ENCODE measurements at regions not wholly inside any gene's neighbourhood (a gene's known extent, or its start where the extent isn't known, plus 50 kb on each side); places are given as distances from the start of the nearest gene placed in this dataset.

DNA sequence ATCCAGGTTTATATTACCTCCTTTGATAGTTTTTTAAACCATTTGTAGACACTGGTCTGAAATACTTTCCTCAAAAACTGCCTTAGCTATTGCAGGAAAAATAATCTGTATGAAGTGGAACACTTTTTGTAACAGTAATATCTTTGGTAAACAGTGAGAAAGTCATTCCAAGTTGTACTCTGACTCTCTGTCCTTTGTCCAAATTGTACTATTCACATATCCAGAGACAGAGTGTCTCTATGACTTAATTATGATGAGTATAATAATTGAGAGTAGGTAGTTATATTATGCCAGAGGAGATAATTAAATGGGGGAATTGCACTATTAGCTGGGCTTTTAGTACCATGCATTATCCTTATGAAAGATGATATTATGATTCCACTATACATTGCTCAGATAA lies 112.6 kb upstream of the LCORL start:
- no peak for DNase-seq (ENCODE audit: low read depth)
- Histone ChIP-seq H3K27me3 (ENCODE audit: control insufficient read depth, insufficient read depth, low read length) (no peaks in the 10 kb centered on the region), H3K36me3 (ENCODE audit: control insufficient read depth, insufficient read depth, low read length) (no peaks in the 10 kb centered on the region), H3K4me3 (ENCODE audit: low read depth, low read length) (no peak overlapping the region)
- TF ChIP-seq, protein P1, sequence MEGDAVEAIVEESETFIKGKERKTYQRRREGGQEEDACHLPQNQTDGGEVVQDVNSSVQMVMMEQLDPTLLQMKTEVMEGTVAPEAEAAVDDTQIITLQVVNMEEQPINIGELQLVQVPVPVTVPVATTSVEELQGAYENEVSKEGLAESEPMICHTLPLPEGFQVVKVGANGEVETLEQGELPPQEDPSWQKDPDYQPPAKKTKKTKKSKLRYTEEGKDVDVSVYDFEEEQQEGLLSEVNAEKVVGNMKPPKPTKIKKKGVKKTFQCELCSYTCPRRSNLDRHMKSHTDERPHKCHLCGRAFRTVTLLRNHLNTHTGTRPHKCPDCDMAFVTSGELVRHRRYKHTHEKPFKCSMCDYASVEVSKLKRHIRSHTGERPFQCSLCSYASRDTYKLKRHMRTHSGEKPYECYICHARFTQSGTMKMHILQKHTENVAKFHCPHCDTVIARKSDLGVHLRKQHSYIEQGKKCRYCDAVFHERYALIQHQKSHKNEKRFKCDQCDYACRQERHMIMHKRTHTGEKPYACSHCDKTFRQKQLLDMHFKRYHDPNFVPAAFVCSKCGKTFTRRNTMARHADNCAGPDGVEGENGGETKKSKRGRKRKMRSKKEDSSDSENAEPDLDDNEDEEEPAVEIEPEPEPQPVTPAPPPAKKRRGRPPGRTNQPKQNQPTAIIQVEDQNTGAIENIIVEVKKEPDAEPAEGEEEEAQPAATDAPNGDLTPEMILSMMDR (IDR thresholded peaks at IDR 0.05; ENCODE audit: insufficient read depth, low read length, poor library complexity, severe bottlenecking), result no peak

DNA sequence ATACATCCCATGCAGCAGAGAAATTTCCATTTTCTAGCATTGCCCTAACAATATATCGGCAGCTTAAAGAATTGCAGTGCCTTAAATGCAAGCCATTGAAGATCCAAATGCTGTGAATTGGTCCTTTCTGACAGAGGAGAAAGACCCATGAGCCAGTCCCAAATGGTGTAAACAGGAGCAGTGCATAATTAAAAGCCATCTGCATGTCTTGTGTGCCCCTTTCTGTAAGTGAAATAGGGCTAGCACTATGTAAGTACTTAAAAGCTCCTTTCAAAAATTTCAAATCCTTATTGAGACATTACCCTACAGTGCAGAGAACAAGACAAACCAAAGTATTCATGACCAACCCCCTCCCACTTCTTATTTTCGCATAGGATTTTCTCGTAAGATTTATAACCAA lies 108.7 kb upstream of the LCORL start:
- TF ChIP-seq, protein P1 (IDR thresholded peaks at IDR 0.05; ENCODE audit: insufficient read depth, low read length, poor library complexity, severe bottlenecking), result no peak

DNA sequence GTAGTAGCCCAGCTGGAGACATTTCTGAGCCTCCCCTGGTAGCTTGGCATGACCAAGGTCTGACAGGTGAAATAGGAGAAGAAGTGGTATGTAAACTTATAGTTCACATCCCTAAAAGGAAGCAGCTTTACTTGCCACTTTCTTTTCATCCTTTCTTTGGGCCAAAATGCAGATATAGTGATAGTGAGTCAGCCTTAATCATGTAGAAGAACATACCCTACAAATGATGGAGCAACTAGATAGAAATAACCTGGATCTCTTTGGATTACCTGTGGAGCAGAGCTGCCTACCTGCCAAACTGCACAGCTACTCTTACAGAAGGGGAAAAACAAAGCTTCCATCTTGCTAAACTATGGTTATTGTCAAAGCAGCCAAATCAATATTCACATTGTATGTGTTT lies 106.7 kb upstream of the LCORL start:
- TF ChIP-seq, protein P1 (IDR thresholded peaks at IDR 0.05; ENCODE audit: insufficient read depth, low read length, poor library complexity, severe bottlenecking), result no peak
- Histone ChIP-seq H3K36me3 (ENCODE audit: control insufficient read depth, insufficient read depth, low read length) (no peaks in the 10 kb centered on the region), H3K4me3 (ENCODE audit: low read depth, low read length) (no peak overlapping the region), H3K27me3 (ENCODE audit: control insufficient read depth, insufficient read depth, low read length) (no peaks in the 10 kb centered on the region)
- no peak for DNase-seq (ENCODE audit: low read depth)

More for the DNA sequence above, 108.7 kb upstream of the LCORL start:
- Histone ChIP-seq H3K36me3 (ENCODE audit: control insufficient read depth, insufficient read depth, low read length) (no peaks in the 10 kb centered on the region), H3K4me3 (ENCODE audit: low read depth, low read length) (no peak overlapping the region), H3K27me3 (ENCODE audit: control insufficient read depth, insufficient read depth, low read length) (no peaks in the 10 kb centered on the region)
- DNase-seq (ENCODE audit: low read depth), result no peak

DNA sequence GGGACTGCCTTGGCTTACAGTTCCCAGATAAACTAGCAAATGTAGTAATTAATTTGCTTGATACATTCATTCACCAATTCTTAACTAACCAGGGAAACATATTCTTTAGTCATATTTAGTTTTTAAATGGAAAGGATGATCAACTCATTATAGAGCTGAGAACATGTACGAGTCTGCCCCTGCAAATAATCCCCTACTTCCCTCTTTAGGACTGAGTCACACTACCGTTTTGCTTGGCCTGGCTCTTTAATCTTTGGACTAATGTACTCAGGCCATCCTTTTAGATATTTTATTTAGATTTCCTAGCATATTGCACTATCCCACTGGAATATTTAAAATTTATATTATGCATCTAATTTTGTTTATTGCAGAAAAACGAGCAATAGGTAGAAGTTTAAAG lies 105.5 kb upstream of the LCORL start:
- H3K36me3 ChIP-seq (ENCODE audit: control insufficient read depth, insufficient read depth, low read length), result no peaks in the 10 kb centered on the region
- DNase-seq (ENCODE audit: low read depth), result no peak
- TF ChIP-seq, protein P1 (IDR thresholded peaks at IDR 0.05; ENCODE audit: insufficient read depth, low read length, poor library complexity, severe bottlenecking), result no peak
- H3K27me3 ChIP-seq (ENCODE audit: control insufficient read depth, insufficient read depth, low read length), result no peaks in the 10 kb centered on the region
- no peak overlapping the region for H3K4me3 ChIP-seq (ENCODE audit: low read depth, low read length)

DNA sequence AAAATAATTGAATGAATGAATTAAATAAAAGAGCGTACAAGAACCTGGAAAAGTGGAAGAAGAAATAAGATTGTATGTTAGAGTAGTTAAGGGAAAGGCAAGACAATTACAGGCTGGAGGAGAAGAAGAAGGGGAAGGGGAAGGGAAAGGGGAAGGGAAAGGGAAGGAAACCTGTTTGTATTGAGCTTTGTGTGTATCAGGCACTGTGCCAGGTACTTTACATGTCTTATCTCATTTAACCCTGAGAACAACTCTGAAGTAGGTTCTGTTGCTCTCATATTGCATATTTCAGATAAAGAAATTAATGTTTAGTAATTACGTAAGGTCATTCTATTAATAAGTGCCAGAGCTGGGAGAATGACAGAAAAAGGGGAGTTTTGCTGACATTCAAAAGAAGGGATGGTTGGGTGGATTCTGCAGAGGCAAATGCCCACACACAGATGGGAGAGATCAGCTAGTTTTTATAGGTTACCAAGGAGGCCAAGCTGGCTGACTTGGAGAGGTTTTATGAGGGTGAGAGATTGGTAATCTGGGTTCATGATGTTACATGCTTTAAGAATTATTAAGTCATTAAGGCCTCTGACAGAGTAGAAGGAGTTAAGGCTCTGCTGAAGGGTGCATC lies 92.3 kb upstream of the LCORL start:
- H3K36me3 ChIP-seq (ENCODE audit: control insufficient read depth, insufficient read depth, low read length), result no peaks in the 10 kb centered on the region
- no peaks in the 10 kb centered on the region for H3K27me3 ChIP-seq (ENCODE audit: control insufficient read depth, insufficient read depth, low read length)
- TF ChIP-seq, protein P1 (IDR thresholded peaks at IDR 0.05; ENCODE audit: insufficient read depth, low read length, poor library complexity, severe bottlenecking), result no peak
- H3K4me3 ChIP-seq (ENCODE audit: low read depth, low read length), result no peak overlapping the region
- DNase-seq (ENCODE audit: low read depth), result no peak

DNA sequence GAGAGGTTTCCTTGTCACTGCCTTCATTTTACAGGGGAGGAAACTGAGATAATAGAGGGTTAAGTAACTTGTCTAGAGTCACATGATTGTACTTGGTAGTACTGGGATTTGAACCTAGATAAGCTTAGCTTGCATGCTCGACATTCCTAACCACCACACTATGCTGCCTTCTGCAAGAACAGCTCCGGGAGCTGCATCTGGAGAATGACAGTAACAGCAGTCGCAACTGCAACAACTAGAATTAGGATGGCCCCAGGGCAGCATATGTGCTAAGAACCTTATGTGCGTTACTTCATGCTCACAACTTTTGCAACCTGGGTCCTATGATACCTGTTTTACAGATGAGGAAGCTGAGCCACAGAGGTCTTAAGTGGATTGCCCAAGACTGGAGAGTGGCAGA lies 89.5 kb upstream of the LCORL start:
- Histone ChIP-seq H3K27me3 (ENCODE audit: control insufficient read depth, insufficient read depth, low read length) (no peaks in the 10 kb centered on the region), H3K4me3 (ENCODE audit: low read depth, low read length) (no peak overlapping the region), H3K36me3 (ENCODE audit: control insufficient read depth, insufficient read depth, low read length) (no peaks in the 10 kb centered on the region)
- no peak for DNase-seq (ENCODE audit: low read depth)
- TF ChIP-seq, protein P1 (IDR thresholded peaks at IDR 0.05; ENCODE audit: insufficient read depth, low read length, poor library complexity, severe bottlenecking), result no peak
